HAP-1 (cell line): ENCODE measurements at regions not wholly inside any gene's neighbourhood (a gene's known extent, or its start where the extent isn't known, plus 50 kb on each side); places are given as distances from the start of the nearest gene placed in this dataset.
"Not testable (repeated sequence)": the region's sequence is repeated elsewhere in the genome, so short reads cannot be mapped to it uniquely, and the experiment has no call there.

Experiments
- DNase-seq, 2 experiments: peaks; one replicate each; pipeline ENCODE4 v3.0.0-alpha.2; 2016 to 2020; ENCODE audit warnings: low spot score in 2 of 2
- H3K27me3 ChIP-seq: fragments of 250-450 bp; sonication (Bioruptor Pico); 2 replicates; pipeline ENCODE4 v1.5.1; 2020; ENCODE audit warnings: low read depth, mild to moderate bottlenecking, moderate library complexity
- H3K36me3 ChIP-seq: fragments of 250-450 bp; sonication (Bioruptor Pico); replicated peaks from 2 replicates; pipeline ENCODE4 v1.5.1; 2020; ENCODE audit warnings: mild to moderate bottlenecking
- H3K4me1 ChIP-seq: fragments of 250-450 bp; sonication (Bioruptor Pico); 2 replicates; pipeline ENCODE4 v1.5.1; 2020; ENCODE audit warnings: mild to moderate bottlenecking
- H3K4me3 ChIP-seq: fragments of 250-450 bp; sonication (Bioruptor Pico); 2 replicates; pipeline ENCODE4 v1.5.1; 2020; ENCODE audit warnings: mild to moderate bottlenecking, moderate library complexity
- H3K9me3 ChIP-seq: fragments of 250-450 bp; sonication (Bioruptor Pico); 2 replicates; pipeline ENCODE4 v1.5.1; 2020; ENCODE audit warnings: mild to moderate bottlenecking, moderate library complexity
- in situ Hi-C: fragments of 300-500 bp; cut with MboI; formaldehyde crosslinking; loops from 3 replicates; pipeline ENCODE4 v1.14.3; 2020; ENCODE audit warnings: low sequenced_read_pairs, inconsistent platforms, mixed read lengths

- DNase-seq, result no peak
- no peaks in the 10 kb centered on the region for H3K4me1 ChIP-seq
- in situ Hi-C loops, result no loop called here
- no peak overlapping the region for H3K4me3 ChIP-seq
- no peaks in the 10 kb centered on the region for H3K36me3 ChIP-seq
- H3K27me3 ChIP-seq, result no peaks in the 10 kb centered on the region
- H3K9me3 ChIP-seq, result no peaks in the 10 kb centered on the region
Measured at GRCh38 chr2:95674186-95674585, 82.4 kb downstream of the TRIM43 start.

GRCh38 chr2:95676573-95676972 is 84.8 kb downstream of the TRIM43 start:
- H3K27me3 ChIP-seq, in situ Hi-C loops, H3K9me3 ChIP-seq, H3K36me3 ChIP-seq, H3K4me1 ChIP-seq, H3K4me3 ChIP-seq, DNase-seq: not testable (repeated sequence)

- Histone ChIP-seq H3K9me3 (no peaks in the 10 kb centered on the region), H3K4me3 (no peak overlapping the region), H3K27me3 (no peaks in the 10 kb centered on the region), H3K36me3 (no peaks in the 10 kb centered on the region), H3K4me1 (no peaks in the 10 kb centered on the region)
- in situ Hi-C loops, result no loop called here
- no peak for DNase-seq
Measured at GRCh38 chr2:95677346-95677745, 85.5 kb downstream of the TRIM43 start.

DNA sequence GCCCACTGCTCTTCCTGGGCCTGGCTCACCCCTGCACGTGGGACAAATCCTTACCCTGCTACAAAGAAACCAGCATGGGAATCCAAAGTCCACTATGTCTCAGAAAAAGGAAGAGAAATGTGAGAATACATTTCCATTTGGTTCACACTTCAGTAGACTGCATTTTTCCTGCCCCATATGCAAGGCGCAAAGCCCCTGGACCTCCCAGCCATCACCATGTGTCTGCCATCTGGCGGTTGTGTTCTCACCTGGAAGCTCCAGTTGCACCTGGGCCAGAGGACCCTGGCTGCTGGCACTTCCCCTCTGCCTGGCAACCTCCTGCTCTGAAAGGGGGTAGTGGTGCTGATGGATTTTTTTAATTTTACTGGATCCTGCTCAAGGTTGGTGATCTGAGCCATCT is 86.0 kb downstream of the TRIM43 start:
- H3K27me3 ChIP-seq, H3K4me1 ChIP-seq, in situ Hi-C loops, DNase-seq, H3K36me3 ChIP-seq, H3K9me3 ChIP-seq, H3K4me3 ChIP-seq: not testable (repeated sequence)

DNA sequence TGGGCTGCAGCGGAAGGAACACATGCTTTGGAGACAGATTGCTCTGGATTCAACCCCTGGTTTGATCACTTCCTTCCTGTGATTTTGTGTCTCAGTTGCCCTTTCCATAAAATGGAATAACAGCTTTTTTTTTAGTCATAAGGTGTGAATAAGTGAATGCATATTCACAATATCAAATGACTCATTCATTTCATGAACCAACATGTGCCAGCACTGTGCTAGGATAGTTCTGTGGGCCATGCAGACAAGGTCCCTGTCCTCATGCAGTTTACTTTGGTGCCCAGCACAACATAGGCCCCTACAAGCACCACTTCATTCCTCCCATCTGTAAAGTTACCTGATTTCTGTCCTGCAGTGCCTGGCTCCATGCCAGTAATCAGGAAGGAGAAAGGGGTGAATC is 89.4 kb downstream of the TRIM43 start:
- H3K4me3 ChIP-seq, in situ Hi-C loops, H3K9me3 ChIP-seq, DNase-seq, H3K4me1 ChIP-seq, H3K36me3 ChIP-seq, H3K27me3 ChIP-seq: not testable (repeated sequence)

- H3K4me1 ChIP-seq, H3K9me3 ChIP-seq, DNase-seq, H3K27me3 ChIP-seq, in situ Hi-C loops, H3K36me3 ChIP-seq, H3K4me3 ChIP-seq: not testable (repeated sequence)
Measured at GRCh38 chr2:95681589-95682081, 89.8 kb downstream of the TRIM43 start.

GRCh38 chr2:95682889-95683517 is 91.2 kb downstream of the TRIM43 start:
- H3K27me3 ChIP-seq, H3K4me3 ChIP-seq, H3K4me1 ChIP-seq, DNase-seq, H3K36me3 ChIP-seq, in situ Hi-C loops, H3K9me3 ChIP-seq: not testable (repeated sequence)

GRCh38 chr2:95685513-95685912 is 93.7 kb downstream of the TRIM43 start:
- in situ Hi-C loops, result no loop called here
- no peak for DNase-seq
- Histone ChIP-seq H3K9me3 (no peaks in the 10 kb centered on the region), H3K4me1 (no peaks in the 10 kb centered on the region), H3K4me3 (no peak overlapping the region), H3K27me3 (no peaks in the 10 kb centered on the region), H3K36me3 (no peaks in the 10 kb centered on the region)

DNA sequence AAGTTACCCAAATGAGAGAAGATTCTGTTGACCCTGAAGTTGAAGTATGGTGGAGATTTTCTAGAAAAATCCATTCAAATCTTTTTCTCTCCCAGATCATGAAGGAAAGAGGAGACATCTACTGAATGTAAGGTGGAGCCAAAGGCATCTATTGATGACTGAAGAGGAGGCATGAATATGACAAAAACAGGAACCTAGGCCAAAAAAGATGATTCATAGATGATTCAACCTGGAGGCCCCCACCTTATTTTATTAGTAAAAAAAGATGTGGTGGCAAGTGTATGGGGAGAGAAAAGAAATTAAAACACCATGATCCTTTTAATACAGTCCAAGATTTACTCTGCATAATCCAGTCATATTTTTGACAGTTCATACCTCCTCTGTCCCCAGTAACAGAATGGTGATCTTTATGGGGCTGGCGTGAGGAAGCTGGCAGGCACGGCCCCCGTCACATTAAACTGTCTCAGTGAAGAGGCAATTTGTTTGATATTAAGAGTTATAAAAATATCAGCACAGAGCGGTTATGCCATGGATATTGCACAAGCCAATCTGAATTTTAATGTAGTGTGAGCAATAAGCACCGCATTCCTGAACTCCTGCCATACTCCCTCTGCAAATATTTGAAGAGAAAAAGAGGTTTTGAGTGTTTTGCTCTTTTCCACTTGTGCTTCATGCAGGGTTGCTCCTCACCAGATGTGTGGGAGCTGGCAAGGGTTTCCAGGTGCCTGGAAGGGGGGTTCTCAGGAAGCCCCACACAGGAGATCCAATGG is 94.4 kb downstream of the TRIM43 start:
- DNase-seq, in situ Hi-C loops, H3K4me3 ChIP-seq, H3K4me1 ChIP-seq, H3K27me3 ChIP-seq, H3K9me3 ChIP-seq, H3K36me3 ChIP-seq: not testable (repeated sequence)

DNA sequence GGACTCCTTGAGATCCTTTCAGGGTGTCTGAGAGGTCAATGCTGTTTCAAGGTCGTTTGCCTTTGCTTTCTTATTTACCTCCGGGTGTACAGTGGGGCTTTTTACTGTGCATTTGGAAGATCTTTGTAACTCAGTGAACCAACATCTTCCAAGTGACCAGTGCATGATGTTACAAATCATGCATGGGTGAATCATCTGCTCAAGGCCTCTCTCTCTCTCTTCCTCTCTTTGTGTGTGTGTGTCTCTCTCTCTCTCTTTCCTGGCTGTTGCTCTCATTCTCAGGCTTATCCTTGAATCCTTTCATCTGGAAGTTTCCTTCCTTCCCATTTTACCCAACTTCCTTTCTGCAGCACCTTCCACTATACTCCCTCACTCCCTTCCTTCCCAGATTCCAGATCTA is 96.1 kb downstream of the TRIM43 start:
- H3K4me3 ChIP-seq, H3K9me3 ChIP-seq, H3K27me3 ChIP-seq, H3K36me3 ChIP-seq, H3K4me1 ChIP-seq, in situ Hi-C loops, DNase-seq: not testable (repeated sequence)

DNA sequence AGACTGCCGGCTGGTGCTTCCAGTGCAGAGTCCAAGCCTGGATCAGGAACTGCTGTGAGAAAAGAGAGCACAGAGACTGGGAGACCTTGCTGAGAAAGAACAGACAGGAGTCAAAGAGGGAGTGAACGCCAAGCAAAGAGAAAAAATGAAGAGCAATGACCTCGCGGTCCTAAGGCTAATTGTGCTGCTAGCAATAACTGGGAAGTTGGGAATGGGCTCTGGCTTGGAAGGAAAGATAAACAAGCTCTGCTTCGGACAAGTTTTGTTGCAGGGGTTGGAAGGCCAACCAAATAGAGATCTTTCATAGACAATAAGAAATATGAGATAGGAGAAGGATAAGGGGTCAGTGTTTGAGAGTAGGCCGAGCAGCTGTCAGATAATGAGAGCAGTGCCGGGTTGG is 99.4 kb downstream of the TRIM43 start:
- in situ Hi-C loops, H3K4me1 ChIP-seq, H3K9me3 ChIP-seq, H3K27me3 ChIP-seq, H3K4me3 ChIP-seq, DNase-seq, H3K36me3 ChIP-seq: not testable (repeated sequence)

GRCh38 chr2:95693071-95693846 is 101.5 kb downstream of the TRIM43 start:
- H3K27me3 ChIP-seq, H3K36me3 ChIP-seq, DNase-seq, H3K4me3 ChIP-seq, H3K9me3 ChIP-seq, in situ Hi-C loops, H3K4me1 ChIP-seq: not testable (repeated sequence)

- peaks cover 2% of the 10 kb centered on the region; the same call in 1 of the 2 replicates for H3K27me3 ChIP-seq
- DNase-seq, result no peak
- no peak overlapping the region for H3K4me3 ChIP-seq
- H3K9me3 ChIP-seq, result no peaks in the 10 kb centered on the region
- no peaks in the 10 kb centered on the region for H3K4me1 ChIP-seq
- in situ Hi-C loops, result no loop called here
- no peaks in the 10 kb centered on the region for H3K36me3 ChIP-seq
Measured at GRCh38 chr2:95695613-95696012, 103.8 kb downstream of the TRIM43 start.

DNA sequence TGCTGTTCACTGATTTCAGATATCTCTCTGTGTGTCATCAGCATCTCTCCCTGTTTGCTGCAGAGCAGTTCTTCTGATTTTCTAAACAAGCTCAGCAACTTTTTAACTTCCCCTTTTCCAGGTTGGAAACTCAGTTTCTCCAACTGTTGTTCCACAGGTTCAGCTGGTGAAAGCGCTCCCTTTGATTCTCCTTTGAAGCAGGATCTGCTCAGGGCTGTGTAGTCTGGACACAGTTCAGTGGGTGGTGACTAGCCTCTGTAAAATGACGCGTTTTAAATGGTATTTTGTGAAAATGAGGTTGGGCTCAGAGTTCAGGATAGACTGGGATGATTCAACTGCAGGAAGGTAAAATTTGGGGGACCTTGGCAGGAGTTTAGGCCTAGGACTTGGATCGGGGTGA is 106.3 kb downstream of the TRIM43 start:
- Histone ChIP-seq H3K4me3 (no peak overlapping the region), H3K9me3 (no peaks in the 10 kb centered on the region), H3K36me3 (no peaks in the 10 kb centered on the region), H3K27me3 (peaks cover 2% of the 10 kb centered on the region; the same call in 1 of the 2 replicates), H3K4me1 (no peaks in the 10 kb centered on the region)
- no peak for DNase-seq
- in situ Hi-C loops, result no loop called here
